Mesothelial cell of epicardium (in vitro differentiated cells): ENCODE measurements at regions not wholly inside any gene's neighbourhood (a gene's known extent, or its start where the extent isn't known, plus 50 kb on each side); places are given as distances from the start of the nearest gene placed in this dataset.
A peak's percentile ranks its signal among the peaks of the same experiment; 100 is the strongest.
"Not testable (repeated sequence)": the region's sequence is repeated elsewhere in the genome, so short reads cannot be mapped to it uniquely, and the experiment has no call there.

ENCODE experiments used
- DNase-seq, 2 experiments: peaks; one replicate each; pipeline ENCODE4 v3.0.0; 2021; ENCODE audit warnings: low spot score in 2 of 2; ENCODE audit not compliant: unreplicated experiment in 2 of 2
- H3K27ac Mint-ChIP-seq: 2 replicates; pipeline ENCODE4 v1.8.0; 2021; ENCODE audit warnings: mixed read lengths
- H3K27me3 Mint-ChIP-seq: 2 replicates; pipeline ENCODE4 v1.8.0; 2021; ENCODE audit warnings: low read depth, mixed read lengths
- H3K36me3 Mint-ChIP-seq: 2 replicates; pipeline ENCODE4 v1.8.0; 2021; ENCODE audit warnings: mixed read lengths
- H3K4me1 Mint-ChIP-seq: 2 replicates; pipeline ENCODE4 v1.8.0; 2021; ENCODE audit warnings: mixed read lengths
- H3K4me3 Mint-ChIP-seq: 2 replicates; pipeline ENCODE4 v1.8.0; 2021; ENCODE audit warnings: mild to moderate bottlenecking, moderate library complexity, mixed read lengths
- H3K9me3 Mint-ChIP-seq: 2 replicates; pipeline ENCODE4 v1.8.0; 2021; ENCODE audit warnings: mixed read lengths

DNA sequence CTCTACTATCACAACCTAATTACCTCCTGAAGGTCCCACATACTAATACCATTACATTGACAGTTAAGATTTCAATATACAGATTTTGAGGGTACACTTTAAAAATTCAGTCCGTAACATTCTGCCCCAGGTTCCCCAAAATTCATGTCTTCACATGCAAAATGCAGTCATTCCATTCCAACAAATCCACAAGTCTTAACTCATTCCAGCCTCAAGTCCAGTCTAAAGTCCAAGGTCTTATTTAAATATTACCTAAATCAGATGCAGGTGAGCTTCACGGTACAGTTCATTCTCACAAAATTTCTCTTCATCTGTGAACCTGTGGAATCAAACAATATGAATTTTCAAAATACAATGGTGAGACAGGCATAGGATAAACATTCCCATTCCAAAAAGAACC, 1332.0 kb downstream of the CDH12 start:
- not testable (repeated sequence) for H3K9me3 Mint-ChIP-seq, DNase-seq, H3K27ac Mint-ChIP-seq, H3K36me3 Mint-ChIP-seq, H3K4me3 Mint-ChIP-seq, H3K4me1 Mint-ChIP-seq, H3K27me3 Mint-ChIP-seq

GRCh38 chr5:21496926-21497325, 1356.2 kb downstream of the CDH12 start:
- not testable (repeated sequence) for H3K4me1 Mint-ChIP-seq, H3K27ac Mint-ChIP-seq, H3K4me3 Mint-ChIP-seq, H3K27me3 Mint-ChIP-seq, H3K9me3 Mint-ChIP-seq, DNase-seq
- peaks cover 21% of the 10 kb centered on the region for H3K36me3 Mint-ChIP-seq

DNA sequence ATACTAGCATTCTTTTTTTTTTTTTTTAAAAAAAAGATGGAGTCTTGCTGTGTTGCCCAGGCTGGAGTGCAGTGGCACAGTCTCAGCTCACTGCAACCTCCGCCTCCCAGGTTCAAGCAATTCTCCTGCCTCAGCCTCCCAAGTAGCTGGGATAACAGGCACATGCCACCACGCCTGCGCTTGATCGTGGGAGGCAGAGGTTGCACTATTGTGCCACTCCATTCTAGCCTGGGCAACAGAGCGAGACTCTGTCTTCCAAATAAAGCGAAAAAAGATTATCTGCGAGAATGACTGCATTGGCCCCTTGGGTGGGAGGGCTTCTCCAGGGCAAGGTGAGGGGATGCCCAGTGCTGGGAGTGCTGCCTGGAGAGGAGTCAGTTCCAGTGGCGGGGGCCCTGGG, 1357.1 kb downstream of the CDH12 start:
- not testable (repeated sequence) for H3K9me3 Mint-ChIP-seq, DNase-seq, H3K27me3 Mint-ChIP-seq, H3K4me3 Mint-ChIP-seq, H3K27ac Mint-ChIP-seq, H3K4me1 Mint-ChIP-seq
- H3K36me3 Mint-ChIP-seq = peaks cover 20% of the 10 kb centered on the region

DNA sequence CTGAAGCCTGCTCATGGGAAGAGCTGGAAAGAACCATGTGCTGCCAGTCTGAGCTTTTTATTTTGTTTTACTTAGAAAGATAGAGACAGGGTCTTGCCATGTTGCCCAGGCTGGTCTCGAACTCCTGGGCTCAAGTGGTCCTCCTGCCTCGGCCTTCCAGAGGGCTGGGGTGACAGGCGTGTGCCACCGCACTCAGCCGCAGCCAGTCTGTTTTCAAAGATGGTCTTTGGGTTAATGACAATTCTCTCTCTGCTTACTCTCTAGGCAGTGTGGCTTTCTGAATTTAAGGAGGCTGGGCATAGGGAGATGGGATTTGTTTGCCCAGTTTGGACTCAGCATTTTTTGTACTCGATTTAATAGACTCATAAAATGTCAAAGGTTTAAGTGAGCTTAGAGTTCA, 1357.9 kb downstream of the CDH12 start:
- not testable (repeated sequence) for H3K27ac Mint-ChIP-seq, H3K9me3 Mint-ChIP-seq, H3K4me3 Mint-ChIP-seq, H3K4me1 Mint-ChIP-seq, H3K27me3 Mint-ChIP-seq, DNase-seq
- peaks cover 19% of the 10 kb centered on the region for H3K36me3 Mint-ChIP-seq

GRCh38 chr5:21494033-21494432, 1359.1 kb downstream of the CDH12 start:
- not testable (repeated sequence) for H3K4me1 Mint-ChIP-seq, DNase-seq, H3K4me3 Mint-ChIP-seq, H3K9me3 Mint-ChIP-seq, H3K27me3 Mint-ChIP-seq
- Mint-ChIP-seq H3K36me3 (peaks cover 19% of the 10 kb centered on the region), H3K27ac (peak overlapping the region; percentile 19)

DNA sequence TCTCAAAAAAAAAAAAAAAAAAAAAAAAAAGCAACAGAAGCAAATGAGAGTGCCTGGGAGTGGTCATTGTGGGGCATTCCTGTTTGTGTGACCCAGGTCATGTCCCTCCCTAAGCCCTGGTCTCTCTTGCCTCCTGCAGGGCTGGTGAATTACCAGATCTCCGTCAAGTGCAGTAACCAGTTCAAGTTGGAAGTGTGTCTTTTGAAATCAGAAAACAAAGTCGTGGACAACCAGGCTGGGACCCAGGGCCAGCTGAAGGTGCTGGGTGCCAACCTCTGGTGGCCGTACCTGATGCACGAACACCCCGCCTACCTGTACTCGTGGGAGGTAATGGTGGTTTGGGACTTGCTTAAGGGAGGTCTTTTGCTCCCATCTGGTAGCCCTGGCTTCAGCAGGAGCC, 1362.0 kb downstream of the CDH12 start:
- not testable (repeated sequence) for H3K27me3 Mint-ChIP-seq, DNase-seq, H3K27ac Mint-ChIP-seq, H3K9me3 Mint-ChIP-seq, H3K4me3 Mint-ChIP-seq, H3K4me1 Mint-ChIP-seq
- H3K36me3 Mint-ChIP-seq = peaks cover 12% of the 10 kb centered on the region

- H3K27ac Mint-ChIP-seq, H3K4me1 Mint-ChIP-seq, DNase-seq, H3K27me3 Mint-ChIP-seq, H3K4me3 Mint-ChIP-seq, H3K9me3 Mint-ChIP-seq: not testable (repeated sequence)
- peaks cover 17% of the 10 kb centered on the region for H3K36me3 Mint-ChIP-seq
Observed at GRCh38 chr5:21488828-21489227, 1364.3 kb downstream of the CDH12 start.

DNA sequence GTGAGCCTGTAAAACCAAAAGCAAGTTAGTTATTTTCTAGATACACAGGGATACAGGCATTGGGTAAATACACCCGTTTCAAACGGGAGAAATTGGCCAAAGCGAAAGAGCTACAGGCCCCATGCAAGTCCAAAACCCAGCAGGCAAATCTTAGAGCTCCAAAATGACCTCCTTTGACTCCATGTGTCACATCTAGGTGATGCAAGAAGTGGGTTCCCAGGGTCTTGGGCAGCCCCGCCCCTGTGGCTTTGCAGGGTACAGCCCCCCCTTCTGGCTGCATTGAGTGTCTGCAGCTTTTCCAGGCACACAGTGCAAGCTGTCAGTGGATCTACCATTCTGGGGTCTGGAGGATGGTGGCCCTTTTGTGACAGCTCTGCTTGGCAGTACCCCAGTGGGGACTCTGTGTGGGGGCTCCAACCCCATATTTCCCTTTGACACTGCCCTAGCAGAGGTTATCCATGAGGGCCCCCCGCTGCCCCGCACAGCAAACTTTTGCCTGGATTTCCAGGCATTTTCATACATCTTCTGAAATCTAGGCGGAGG, 1367.6 kb downstream of the CDH12 start:
- not testable (repeated sequence) for H3K4me3 Mint-ChIP-seq, H3K4me1 Mint-ChIP-seq, H3K27me3 Mint-ChIP-seq, H3K9me3 Mint-ChIP-seq, DNase-seq, H3K27ac Mint-ChIP-seq
- peaks cover 25% of the 10 kb centered on the region for H3K36me3 Mint-ChIP-seq

DNA sequence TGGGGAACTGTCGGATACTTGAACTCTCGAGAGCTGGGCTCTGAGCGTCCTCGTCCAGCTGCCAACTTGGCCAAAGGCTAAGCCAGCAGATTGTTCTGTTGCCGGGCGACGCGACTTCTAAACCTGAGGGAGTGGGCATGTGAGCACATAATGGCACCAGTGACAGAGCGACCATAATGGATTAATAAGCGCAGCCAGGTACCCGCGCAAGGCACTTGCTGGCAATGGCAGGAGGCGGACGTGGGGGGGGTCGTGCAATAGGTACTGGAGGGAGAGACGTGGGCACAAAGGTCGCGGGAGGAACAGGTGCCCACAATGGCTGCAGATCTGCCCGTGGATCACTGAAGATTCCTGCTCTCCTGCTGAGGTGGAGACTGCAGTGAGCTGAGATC, 1368.7 kb downstream of the CDH12 start:
- DNase-seq, H3K27me3 Mint-ChIP-seq, H3K4me1 Mint-ChIP-seq, H3K9me3 Mint-ChIP-seq, H3K27ac Mint-ChIP-seq, H3K4me3 Mint-ChIP-seq: not testable (repeated sequence)
- H3K36me3 Mint-ChIP-seq = peaks cover 29% of the 10 kb centered on the region

DNA sequence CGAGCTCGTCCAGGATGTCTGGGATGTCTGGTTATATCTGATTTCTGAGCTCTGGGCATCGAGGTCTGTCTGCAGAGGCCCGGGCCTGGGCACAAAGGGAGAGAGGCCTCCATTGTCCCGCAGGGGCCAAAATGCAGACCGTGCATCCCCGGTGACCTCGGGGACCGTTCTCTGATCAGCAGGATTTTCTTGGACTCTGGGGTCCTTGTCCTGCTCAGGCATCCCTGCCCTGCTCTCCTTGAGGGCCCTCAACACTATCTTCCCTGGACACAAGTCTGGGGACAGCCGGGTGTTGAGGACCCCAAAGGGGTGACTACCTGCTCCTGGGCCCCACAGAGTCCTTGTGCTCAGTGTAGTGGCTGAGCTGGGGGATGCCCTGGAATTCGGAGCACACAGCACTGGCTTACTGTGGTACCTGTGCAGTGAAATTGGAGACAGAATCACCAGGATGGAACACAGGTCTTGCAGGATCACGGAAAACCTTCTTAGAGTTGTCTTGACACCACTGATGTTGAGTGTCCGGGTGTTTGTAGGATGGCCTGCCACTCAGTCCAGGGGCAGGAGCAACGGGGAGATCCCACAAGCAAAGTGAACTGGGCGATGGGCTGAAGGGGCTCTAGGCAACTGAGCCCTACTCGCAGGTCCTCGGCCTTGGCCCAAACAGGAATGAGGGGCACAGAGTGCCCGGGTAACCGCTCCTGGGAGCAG, 1369.2 kb downstream of the CDH12 start:
- not testable (repeated sequence) for H3K4me1 Mint-ChIP-seq, H3K27ac Mint-ChIP-seq, H3K4me3 Mint-ChIP-seq, H3K9me3 Mint-ChIP-seq, DNase-seq, H3K27me3 Mint-ChIP-seq
- peaks cover 29% of the 10 kb centered on the region for H3K36me3 Mint-ChIP-seq

DNA sequence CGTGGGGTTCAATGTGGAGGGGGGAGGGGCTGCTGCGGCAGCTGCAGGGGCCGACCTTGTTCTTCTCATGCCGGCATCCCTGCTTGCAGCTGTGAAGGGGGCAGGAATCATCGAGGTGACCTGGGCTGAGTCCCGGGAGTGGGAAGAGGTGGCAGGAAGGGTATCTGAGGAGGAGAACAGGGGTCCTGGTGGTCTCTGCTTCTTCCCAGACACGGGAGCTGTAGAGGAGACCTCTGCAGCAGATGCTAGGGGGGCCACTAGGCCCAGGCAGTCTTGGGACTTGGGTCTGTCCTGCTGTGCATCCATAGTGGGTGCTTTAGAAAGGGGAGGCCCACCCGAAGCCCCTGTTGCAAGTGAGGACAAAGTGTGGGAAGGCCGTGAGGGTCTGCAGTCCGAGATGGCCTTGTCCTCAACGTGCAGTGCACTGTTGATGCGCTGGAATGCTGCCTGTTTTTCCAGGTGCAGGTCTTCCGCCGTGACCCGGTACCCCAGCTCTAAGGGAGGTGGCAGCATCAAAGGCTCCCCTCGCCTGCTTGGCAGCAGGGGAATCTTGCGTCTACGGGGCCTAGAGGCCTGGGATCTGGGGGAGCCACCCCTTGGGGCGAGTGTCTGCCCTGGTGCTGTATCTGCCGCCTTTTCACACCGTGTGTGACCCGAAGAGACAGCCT, 1370.0 kb downstream of the CDH12 start:
- not testable (repeated sequence) for DNase-seq, H3K9me3 Mint-ChIP-seq, H3K4me1 Mint-ChIP-seq, H3K4me3 Mint-ChIP-seq, H3K27me3 Mint-ChIP-seq, H3K27ac Mint-ChIP-seq
- H3K36me3 Mint-ChIP-seq = peaks cover 31% of the 10 kb centered on the region

GRCh38 chr5:21482522-21482921, 1370.6 kb downstream of the CDH12 start:
- H3K27ac Mint-ChIP-seq, H3K4me3 Mint-ChIP-seq, DNase-seq, H3K9me3 Mint-ChIP-seq, H3K4me1 Mint-ChIP-seq, H3K27me3 Mint-ChIP-seq: not testable (repeated sequence)
- H3K36me3 Mint-ChIP-seq = peaks cover 31% of the 10 kb centered on the region

- H3K4me1 Mint-ChIP-seq, H3K4me3 Mint-ChIP-seq, H3K27me3 Mint-ChIP-seq, DNase-seq, H3K9me3 Mint-ChIP-seq, H3K27ac Mint-ChIP-seq: not testable (repeated sequence)
- peaks cover 31% of the 10 kb centered on the region for H3K36me3 Mint-ChIP-seq
Observed at GRCh38 chr5:21481320-21482270, 1371.5 kb downstream of the CDH12 start.

DNA sequence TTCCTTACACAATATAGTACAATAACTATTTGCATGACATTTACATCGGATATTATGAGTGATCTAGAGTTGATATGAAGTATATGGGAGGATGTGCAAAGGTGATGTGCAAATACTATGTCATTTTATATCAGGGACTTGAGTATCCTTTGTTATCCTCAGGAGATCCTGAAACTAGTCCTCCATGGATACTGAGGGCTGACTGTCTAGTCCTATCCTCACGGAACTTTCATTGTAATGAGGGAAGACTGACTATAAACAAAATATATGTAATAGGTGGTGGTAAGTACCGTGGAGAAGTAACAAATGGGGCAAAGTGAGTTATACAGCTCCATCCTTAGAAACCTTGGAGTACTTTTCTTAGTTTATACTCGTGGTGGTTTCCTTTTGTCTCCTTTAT, 1373.1 kb downstream of the CDH12 start:
- not testable (repeated sequence) for H3K9me3 Mint-ChIP-seq, H3K27ac Mint-ChIP-seq, H3K4me1 Mint-ChIP-seq, DNase-seq, H3K27me3 Mint-ChIP-seq, H3K4me3 Mint-ChIP-seq
- H3K36me3 Mint-ChIP-seq = peaks cover 25% of the 10 kb centered on the region
